NCI-H2171 treated with DMSO at 0.1 percent for 48 hours (cell line): ENCODE measurements at regions not wholly inside any gene's neighbourhood (a gene's known extent, or its start where the extent isn't known, plus 50 kb on each side); places are given as distances from the start of the nearest gene placed in this dataset.
"Not testable (repeated sequence)": the region's sequence is repeated elsewhere in the genome, so short reads cannot be mapped to it uniquely, and the experiment has no call there.

Experiments used
- DNase-seq: peaks from one replicate; lab custom pipeline; 2025; lab: John Stamatoyannopoulos, UW

DNA sequence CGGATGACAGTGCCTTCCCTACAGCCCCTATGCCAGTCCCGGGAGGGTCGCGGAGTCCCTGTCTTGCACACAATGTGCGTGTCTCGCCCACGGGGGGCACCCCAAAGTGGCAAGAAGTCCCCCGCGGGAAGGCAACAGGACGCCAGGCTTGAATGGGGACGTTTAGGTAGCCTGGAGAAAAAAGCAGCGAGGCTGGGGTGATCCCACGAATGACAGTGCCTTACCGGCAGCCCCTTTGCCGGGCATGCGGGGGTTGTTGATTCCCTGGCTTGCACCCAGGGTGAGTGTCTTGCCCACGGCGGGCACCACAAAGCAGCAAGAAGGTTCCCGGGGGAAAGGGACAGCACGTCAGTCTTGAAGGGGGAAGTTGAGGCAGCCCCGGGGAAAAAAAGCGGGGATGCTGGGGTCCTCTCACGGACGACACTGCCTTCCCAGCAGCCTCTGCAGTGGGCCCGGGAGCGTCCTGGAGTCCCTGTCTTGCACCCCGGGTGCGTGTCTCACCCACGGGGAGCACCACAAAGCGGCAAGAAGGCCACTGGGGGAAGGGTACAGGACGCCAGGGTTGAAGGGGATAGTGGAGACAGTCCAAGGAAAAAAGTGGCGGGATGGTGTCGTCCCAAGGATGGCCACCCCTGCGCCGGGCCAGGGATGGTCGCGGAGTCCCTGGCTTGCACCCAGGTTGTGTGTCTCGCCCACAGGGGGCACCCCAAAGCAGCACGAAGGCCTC is 156.8 kb upstream of the ALG10B start:
- no peak for DNase-seq

DNA sequence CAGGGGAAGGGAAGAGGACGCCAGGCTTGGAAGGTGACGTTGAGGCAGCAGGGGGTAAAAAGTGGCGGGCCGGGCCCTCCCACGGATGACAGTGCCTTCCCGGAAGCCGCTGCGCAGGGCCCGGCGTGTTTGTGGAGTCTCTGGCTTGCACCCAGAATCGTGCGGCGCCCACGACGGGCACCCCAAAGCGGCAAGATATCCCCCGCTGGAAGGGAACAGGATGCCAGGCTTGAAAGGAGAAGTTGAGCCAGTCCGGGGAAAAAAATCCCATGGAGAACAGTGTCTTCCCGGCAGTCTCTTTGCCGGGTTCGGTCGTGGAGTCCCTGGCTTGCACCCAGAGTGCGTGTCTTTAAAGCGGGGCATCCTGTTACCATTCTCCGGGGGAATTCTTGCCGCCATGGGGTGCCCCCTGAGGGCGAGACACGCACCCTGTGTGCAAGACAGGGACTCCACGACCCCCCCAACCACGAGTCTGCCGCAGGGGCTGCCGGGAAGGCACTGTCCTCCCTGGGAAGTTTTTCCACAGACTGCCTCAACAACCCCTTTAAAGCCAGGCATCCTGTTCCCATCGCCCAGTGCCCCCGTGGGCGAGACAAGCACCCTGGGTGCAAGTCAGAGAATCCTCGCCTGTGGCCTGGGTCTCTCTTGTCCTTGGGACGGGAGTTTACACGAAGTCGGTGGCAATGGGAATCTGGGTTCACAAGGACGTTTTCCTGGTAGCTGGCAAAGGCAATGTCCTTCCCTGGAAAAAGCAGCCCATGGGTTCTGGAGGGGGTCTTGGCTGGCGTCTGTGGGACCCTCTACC is 156.1 kb upstream of the ALG10B start:
- no peak for DNase-seq

DNA sequence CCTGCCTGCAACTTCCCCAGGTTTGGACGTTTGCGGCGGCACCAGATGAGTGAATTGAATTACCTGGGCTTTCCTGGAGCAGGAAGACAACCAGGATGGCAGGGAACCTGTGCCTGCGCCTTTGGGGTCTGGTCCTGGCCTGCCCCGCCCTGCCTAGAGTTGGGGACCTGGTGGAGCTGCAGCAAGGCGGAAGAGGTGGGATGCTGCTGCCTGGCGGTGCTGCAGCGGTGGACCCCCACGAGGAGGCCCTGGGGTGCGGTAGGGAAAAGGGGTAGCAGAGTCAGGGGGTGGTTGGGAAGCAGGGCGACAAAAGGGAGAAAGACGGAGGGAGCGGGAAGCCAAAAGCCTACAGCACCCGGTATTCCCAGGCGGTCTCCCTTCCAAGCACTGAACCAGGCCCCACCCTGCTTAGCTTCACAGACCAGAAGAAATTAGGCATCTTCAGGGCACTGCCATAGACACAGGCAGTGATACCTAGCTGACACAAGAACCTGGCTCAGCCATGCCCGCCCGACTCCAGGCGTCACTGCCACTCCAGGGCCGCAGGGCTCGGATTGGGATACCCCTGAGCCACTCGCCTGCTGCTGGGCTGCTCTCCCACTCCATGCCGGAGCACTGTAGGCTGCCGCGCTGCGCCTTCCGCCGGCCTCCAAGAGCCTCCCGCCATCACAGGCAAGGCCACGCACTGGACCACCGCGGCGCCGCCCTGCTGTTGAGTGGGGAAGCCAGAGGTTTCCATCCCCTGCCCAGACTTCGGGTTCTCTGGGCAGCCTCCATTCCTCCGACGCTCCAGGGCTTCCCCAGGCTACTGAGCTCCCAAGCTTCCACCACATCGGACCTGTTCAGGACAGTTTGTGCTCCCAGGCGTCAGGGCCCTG is 155.2 kb upstream of the ALG10B start:
- DNase-seq = no peak

DNA sequence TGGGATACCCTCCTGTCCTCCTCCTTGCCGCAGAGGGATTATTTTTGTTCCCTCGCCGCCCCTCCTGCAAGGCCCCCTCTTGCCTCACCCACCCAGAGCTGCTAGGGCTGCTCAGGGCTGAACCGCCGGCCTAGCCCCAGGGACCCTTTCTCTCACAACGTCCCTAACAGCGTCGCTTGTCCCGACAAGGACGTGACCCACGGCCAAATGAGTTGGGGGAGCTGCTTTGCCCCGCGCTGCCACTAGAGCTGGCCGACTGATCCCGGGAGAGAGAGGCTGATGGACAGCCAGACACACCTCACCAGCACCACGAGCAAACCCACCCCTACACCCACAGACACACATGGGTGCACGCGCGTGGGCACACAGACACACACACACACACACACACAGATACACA is 154.6 kb upstream of the ALG10B start:
- DNase-seq = no peak

DNA sequence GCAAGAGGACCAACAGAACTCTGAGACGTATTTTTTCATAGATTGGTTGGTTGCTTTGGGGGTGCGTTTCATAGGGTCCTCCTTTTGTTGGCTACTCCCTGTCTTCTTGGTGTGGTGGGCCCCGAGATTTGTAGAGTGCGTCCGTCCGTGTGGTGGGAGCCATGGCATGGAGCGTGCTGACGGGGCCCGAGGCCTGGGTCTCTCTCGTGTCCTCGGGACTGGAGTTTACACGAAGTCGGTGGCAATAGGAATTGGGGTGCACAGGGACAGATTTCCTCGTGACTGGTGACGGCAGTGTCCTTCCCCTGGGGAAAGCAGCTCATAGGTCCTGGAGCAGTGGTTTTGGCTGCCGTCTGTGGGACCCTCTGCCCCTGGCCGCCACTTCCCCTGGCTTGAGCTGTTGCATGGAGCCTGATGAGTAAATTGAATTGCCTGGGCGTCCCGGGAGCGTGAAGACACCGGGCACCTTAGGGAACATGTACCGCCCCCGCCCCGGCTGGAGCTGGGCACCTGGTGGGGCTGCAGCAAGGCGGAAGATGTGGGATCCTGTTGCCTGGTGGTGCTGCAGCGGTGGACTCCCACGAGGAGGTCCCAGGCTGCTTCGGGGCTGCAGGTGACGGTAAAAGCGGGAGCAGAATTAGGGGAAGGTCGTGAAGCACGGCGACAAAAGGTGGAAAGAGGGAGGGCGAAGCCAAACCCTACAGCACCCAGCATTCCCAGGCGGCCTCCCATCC is 153.7 kb upstream of the ALG10B start:
- no peak for DNase-seq

DNA sequence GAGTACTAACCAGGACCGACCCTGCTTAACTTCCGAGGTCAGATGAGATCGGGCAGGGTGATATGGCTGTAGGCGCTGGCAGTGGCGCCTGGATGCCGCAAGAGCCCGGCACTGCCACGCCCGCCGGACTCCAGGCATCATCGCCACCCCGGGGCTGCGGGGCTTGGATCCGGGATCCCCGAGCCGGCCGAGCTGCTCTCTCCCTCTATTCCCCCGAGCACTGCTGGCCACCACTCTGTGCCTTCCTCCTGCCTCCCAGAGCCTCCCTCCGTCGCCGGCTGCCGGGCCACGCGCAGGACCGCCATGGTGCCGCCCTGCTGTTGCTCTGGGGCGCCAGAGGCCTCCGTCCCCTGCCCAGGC is 153.2 kb upstream of the ALG10B start:
- no peak for DNase-seq

DNA sequence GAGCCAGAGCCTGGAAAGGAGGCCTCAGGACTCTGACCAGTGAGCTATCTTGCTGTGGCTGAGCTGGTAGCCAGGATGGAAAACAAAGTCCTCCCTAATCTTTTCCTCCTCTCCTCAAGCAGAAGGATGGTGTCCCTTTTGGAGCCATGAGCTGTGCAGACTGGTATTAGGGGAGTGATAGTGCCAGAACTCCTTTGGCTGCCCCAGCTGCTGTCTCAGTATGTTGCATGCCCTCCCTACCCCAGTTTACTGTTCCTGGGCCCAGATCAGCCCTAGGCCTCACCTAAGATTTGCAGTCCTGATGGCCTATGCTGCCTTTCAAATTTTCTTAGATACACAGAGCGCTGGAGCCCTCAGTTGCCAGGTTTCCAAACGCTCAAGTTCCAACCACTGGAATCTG is 150.3 kb upstream of the ALG10B start:
- no peak for DNase-seq

DNA sequence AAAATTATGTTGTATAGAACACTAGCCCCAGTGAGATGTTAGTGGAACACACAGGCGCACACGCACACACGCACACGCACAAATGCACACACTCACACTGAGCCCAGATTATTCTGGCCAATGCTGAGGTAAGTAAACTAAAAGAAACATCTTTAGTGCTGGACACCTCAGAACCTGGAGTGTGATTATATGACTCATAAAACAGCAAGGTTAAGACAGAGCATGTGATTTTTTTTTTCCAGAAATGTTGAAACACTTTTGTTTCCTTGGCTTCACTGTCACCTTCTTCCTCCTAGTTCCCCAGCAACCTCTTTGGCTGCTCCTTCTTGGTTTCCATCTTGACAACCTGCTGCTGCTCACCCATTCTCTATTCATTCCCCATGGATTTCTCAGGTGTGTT is 141.0 kb upstream of the ALG10B start:
- no peak for DNase-seq

DNA sequence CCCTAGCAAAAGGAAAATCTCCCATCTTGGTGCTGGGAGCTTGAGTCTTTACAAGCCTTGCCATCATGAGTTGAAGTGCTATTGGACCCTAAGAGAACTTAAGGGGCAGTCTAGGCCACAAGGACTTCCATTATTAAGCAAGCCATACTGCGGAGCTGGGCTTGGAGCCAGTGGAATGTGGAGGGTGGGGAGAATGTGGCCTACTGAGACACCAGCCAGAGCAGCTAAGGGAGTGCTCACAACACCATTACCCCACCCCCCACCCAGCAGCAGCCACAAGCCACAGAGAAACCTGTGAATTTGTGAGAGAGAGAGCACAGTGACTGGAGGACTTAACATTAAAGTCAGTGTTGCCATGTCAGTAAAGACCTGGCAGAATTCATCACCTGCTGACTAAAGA is 133.0 kb upstream of the ALG10B start:
- not testable (repeated sequence) for DNase-seq

DNA sequence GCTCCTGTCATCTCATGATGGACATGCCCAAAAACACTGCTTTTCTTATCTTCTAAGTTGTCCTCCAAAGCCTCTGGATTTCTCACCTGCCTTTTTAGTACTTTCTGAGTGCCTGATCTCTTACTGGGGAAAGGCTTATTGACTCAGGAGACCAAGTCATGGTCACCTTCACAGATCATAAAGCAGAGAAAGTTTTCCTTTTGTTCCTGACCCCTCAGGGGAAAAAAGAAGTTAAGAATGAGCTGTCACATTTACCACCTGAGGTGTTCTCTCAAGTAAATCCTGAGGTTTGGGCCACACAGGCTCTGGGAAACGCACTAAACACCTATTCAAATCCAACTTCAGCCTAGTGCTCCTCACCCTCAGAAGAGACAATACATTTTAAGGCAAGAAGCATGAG is 119.3 kb upstream of the ALG10B start:
- not testable (repeated sequence) for DNase-seq

DNA sequence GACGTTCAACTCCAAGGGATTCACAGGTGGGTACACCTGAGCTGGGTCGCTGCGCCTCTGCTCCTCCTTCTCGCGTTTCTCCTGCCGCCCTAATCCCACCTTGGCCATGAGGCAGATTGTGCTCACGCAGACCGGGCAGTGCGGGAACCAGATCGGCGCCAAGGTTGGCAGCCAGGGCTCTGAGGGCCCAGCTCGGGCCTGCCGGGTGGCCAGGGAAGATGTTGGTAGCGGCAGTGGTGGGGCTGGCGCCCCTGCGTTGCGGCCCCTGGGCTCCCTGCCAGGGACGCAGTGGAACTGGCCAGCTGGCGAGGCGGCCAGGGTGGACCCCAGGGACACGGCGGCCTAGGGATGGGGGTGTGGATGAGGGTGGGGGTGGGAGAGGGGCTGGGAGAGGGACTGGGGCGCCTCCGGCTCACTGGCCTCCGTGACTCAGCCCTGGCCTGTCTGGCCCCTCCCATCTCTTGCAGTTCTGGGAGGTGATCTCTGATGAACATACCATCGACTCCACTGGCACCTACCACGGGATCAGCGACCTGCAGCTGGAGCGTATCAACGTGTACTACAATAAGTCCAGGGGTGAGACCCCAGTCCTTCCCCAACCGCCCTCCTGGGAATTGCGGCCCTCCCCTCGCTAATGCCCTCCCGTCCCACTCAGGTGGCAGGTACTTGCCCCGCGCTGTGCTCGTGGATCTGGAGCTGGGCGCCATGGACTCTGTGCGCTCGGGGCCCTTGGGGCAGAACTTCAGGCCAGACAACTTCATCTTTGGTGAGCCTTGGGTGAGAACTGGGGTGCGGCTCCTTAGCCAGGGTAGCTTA is 114.9 kb upstream of the ALG10B start:
- DNase-seq = no peak

DNA sequence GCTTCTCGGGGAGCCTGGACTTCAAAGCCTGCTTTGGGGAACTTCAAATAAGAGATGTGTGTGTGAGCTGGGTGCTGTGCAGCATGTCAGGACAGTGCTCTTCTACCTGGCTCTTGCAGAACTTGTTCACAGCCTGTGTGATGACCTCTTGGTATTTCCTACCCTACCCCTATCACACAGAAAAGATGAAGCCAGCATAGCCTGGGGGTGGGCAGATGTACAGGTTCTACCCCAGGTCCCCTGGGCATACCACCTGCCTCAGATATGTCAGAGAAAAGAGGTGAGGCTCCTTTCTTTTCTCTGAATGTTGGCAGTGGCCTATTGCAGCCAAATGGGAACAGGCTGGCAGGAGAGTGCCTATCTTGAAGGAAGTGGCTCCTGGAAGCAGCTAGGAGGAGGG is 111.7 kb upstream of the ALG10B start:
- DNase-seq = no peak

DNA sequence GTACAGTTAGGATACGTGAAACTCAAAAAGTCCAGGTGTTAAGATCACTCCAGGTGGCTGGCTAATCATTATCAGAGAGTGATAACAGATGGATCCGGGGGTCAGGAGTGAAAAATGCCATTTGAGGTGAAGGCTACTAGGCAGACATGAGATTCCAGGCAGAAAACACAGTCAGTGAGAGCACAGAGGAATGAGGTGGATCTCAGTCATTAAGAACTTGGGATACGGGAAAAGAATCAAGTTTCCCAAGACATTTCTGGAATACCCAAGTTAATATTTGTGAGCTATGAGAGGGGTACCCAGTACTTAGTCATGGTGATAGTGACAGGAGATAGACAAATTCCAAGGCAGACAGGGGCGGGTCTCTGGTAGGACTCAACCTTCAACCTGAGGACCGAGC is 94.6 kb upstream of the ALG10B start:
- DNase-seq = no peak

DNA sequence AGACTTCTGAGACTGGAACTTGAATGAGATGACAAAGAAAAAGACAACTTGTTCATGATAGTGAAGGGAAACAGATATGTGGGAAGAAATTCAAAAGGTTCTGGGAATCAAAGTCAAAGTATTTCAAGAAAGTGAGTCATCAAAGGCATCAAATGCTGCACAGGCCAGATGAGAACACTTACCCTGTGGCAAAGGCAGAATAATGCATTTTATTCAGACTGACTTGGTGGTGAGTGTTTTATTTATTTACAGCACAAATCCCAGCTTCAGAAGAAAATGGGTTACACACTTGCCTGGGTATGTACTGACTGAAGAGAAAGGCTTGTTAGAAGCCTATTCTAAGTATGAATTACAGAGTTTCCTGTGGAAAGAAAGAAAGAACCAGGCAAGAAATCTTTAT is 78.2 kb upstream of the ALG10B start:
- not testable (repeated sequence) for DNase-seq

DNA sequence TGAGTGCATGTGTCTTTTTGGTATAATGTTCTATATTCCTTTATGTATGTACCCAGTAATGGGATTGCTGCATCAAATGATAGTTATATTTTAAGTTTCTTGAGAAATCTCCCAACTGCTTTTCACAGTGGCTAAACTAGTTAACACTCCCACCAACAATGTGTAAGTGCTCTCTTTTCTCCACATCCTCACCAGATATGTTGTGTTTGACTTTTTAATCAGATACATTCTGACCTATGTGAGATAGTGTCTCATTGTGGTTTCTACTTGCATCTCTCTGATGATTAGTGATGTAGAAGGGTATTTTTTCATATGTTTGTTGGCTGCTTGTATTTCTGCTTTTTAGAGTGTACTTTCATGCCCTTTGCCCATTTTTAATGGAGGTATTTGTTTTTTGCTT is 62.8 kb upstream of the ALG10B start:
- no peak for DNase-seq

DNA sequence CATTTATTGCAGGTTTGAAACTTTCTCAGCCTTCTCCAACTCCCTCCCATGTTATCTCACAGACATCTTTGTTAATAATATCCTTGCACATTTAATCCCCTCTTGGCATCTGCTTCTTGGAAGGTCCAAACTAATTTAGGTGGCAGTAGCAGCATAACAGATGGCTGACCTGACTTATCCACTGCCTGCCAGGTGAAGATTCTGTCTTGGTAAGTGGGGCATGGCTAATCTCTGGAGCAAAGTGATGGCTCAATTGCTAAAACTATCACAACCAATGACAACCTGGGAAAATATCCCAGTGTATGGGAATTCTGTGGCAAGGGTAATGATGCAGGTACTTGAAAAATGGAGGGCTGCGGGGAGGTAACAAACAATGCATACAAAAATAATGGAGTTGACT is 58.2 kb upstream of the ALG10B start:
- DNase-seq = no peak
